Thoracic aorta (tissue), 2 donors: ENCODE measurements at regions not wholly inside any gene's neighbourhood (a gene's known extent, or its start where the extent isn't known, plus 50 kb on each side); places are given as distances from the start of the nearest gene placed in this dataset.

Experiments
- ATAC-seq: fragments of 150-250 bp; one replicate; pipeline ENCODE4 v1.8.0; 2017; ENCODE audit warnings: low read depth; ENCODE audit not compliant: insufficient number of reproducible peaks, low FRiP score
- DNase-seq: peaks from one replicate; pipeline ENCODE4 v3.0.0-alpha.2; 2020; ENCODE audit warnings: low spot score
- H3K27ac ChIP-seq, 2 donors: fragments of 200-600 bp; sonication (generic); 1 replicate in 1 of 2; 2 replicates in 1 of 2; pipeline ENCODE4 v1.5.1; 2016; ENCODE audit warnings: mild to moderate bottlenecking in 2 of 2, moderate library complexity in 2 of 2
- H3K27me3 ChIP-seq: fragments of 200-600 bp; sonication (generic); replicated peaks from 2 replicates; pipeline ENCODE4 v1.6.0; 2016; ENCODE audit warnings: mild to moderate bottlenecking; ENCODE audit not compliant: insufficient read depth
- H3K36me3 ChIP-seq: fragments of 200-600 bp; sonication (generic); one replicate; pipeline ENCODE4 v1.5.1; 2016
- H3K4me1 ChIP-seq, 2 donors: fragments of 200-600 bp; sonication (generic); 1 replicate in 1 of 2; 2 replicates in 1 of 2; pipeline versions ENCODE4 v1.5.1 to v1.6.0; 2016; ENCODE audit warnings: low read depth in 2 of 2, mild to moderate bottlenecking in 1 of 2; ENCODE audit not compliant: control insufficient read depth in 1 of 2
- H3K4me3 ChIP-seq: fragments of 200-600 bp; sonication (generic); 2 replicates; pipeline ENCODE4 v1.5.1; 2016; ENCODE audit warnings: mild to moderate bottlenecking
- H3K9me3 ChIP-seq: fragments of 200-600 bp; sonication (generic); 2 replicates; pipeline ENCODE4 v1.5.1; 2016
- TF ChIP-seq, protein P1 (sequence below): fragments of 200-600 bp; sonication (generic); IDR thresholded peaks from one replicate; pipeline ENCODE4 v1.5.1; 2019; ENCODE audit warnings: antibody characterized with exemption

DNA sequence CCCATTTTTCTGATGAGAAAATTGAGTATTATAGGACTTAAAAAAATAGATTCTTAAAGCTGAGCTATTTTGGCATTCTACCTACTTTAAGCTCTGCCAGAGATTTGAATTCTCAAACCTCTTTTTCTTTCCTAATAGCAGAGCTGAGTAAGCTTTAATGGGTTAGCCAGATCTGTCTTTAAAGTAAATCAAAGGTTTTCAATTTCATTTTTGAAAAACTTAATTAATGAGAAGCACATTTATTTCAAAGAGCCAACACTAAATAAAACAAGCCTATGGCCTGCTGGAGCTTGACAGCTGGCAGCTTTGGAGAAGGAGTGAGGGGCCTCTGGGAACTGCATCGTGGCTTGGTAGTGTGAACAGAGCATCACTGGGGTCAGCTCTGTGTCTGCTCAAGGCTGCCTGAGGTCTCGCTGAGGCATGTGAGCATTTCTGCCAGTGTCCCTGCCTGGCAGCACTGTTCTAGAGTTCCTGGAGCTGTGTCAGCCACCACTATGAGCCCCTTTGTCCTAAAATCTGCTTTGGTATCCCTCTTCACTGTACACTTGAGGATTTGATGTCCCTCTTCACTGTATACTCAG, 50.4 kb upstream of the PRSS23 start:
- H3K4me1 ChIP-seq = peaks cover 0 to 20% of the 10 kb centered on the region in 2 donors
- TF ChIP-seq, protein P1, sequence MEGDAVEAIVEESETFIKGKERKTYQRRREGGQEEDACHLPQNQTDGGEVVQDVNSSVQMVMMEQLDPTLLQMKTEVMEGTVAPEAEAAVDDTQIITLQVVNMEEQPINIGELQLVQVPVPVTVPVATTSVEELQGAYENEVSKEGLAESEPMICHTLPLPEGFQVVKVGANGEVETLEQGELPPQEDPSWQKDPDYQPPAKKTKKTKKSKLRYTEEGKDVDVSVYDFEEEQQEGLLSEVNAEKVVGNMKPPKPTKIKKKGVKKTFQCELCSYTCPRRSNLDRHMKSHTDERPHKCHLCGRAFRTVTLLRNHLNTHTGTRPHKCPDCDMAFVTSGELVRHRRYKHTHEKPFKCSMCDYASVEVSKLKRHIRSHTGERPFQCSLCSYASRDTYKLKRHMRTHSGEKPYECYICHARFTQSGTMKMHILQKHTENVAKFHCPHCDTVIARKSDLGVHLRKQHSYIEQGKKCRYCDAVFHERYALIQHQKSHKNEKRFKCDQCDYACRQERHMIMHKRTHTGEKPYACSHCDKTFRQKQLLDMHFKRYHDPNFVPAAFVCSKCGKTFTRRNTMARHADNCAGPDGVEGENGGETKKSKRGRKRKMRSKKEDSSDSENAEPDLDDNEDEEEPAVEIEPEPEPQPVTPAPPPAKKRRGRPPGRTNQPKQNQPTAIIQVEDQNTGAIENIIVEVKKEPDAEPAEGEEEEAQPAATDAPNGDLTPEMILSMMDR = no peak
- no peak for DNase-seq
- H3K27ac ChIP-seq = no peak overlapping the region
- H3K4me3 ChIP-seq = no peak overlapping the region
- no peak for ATAC-seq
- H3K27me3 ChIP-seq = no peaks in the 10 kb centered on the region
- no peaks in the 10 kb centered on the region for H3K9me3 ChIP-seq
- H3K36me3 ChIP-seq = no peaks in the 10 kb centered on the region

DNA sequence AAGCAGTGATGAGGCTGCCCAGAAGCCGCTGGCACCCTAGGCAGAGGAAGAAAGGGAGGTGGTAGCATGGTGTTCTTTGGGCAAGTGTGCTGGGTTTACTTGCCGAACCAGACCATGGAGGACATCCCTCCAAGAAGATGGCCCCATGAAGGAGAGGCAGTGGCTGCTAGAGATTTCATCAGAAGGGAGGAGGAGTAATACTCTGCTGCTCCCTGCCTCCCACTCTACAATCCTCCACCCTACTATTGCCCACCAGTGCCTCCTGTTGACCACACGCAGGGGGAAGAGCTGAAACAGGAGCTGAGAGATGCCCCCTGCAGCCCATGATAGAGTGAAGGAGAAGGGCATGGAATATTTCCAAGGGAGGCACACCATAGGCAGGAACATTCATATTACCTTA, 51.0 kb upstream of the PRSS23 start:
- TF ChIP-seq, protein P1 = no peak

DNA sequence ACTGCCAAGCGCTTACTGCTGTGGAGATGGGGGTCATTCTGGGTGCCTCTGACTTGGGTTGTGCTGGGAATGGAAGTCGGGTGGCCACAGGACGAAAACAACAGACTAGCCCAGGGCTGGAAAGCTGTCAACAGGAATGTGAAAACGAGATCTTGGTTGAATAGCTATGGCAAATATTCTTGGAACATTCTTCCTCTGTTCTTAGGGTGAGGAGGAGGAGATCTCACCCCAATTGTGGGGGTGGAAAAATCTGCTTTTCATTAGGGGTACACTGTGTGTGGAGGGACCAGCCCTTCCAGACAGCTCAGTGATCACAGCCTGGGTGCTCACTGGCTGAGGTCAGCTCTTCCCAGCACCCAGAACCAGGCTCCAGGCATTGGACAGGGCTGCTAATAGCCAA, 52.0 kb upstream of the PRSS23 start:
- H3K36me3 ChIP-seq = no peaks in the 10 kb centered on the region
- peaks cover 7 to 25% of the 10 kb centered on the region in 2 donors for H3K4me1 ChIP-seq
- no peak overlapping the region for H3K4me3 ChIP-seq
- no peak for ATAC-seq
- no peaks in the 10 kb centered on the region for H3K27me3 ChIP-seq
- DNase-seq = no peak
- TF ChIP-seq, protein P1 = no peak
- H3K27ac ChIP-seq = no peak overlapping the region
- H3K9me3 ChIP-seq = no peaks in the 10 kb centered on the region

More for the DNA sequence above, 51.0 kb upstream of the PRSS23 start:
- H3K4me3 ChIP-seq = no peak overlapping the region
- H3K36me3 ChIP-seq = no peaks in the 10 kb centered on the region
- no peaks in the 10 kb centered on the region for H3K27me3 ChIP-seq
- H3K27ac ChIP-seq = no peak overlapping the region
- no peaks in the 10 kb centered on the region for H3K9me3 ChIP-seq
- no peak for ATAC-seq
- DNase-seq = no peak
- H3K4me1 ChIP-seq = peaks cover 0 to 24% of the 10 kb centered on the region in 2 donors

DNA sequence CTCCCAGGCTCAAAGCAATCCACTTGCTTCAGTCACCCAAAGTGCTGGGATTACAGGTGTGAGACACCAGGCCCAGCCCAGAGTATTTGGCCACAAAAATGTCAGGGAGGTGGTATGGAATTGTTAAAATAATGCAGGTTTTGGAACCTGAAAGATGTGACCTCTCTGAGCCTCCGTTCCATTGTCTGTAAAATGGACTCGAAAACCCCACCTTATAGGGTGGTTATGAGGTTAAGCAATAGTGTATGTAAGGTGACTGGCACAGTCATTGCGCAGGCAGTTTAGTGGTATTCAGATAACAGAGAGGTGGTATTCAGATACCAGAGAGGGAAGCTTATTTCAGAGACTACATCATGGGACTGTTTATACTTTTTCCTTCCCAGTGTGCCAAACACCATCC, 52.5 kb upstream of the PRSS23 start:
- TF ChIP-seq, protein P1 = no peak
- no peak for DNase-seq
- no peaks in the 10 kb centered on the region for H3K36me3 ChIP-seq
- no peak overlapping the region for H3K27ac ChIP-seq
- no peak for ATAC-seq
- H3K9me3 ChIP-seq = no peaks in the 10 kb centered on the region
- no peaks in the 10 kb centered on the region for H3K27me3 ChIP-seq
- no peak overlapping the region for H3K4me3 ChIP-seq
- peaks cover 12 to 29% of the 10 kb centered on the region in 2 donors for H3K4me1 ChIP-seq

DNA sequence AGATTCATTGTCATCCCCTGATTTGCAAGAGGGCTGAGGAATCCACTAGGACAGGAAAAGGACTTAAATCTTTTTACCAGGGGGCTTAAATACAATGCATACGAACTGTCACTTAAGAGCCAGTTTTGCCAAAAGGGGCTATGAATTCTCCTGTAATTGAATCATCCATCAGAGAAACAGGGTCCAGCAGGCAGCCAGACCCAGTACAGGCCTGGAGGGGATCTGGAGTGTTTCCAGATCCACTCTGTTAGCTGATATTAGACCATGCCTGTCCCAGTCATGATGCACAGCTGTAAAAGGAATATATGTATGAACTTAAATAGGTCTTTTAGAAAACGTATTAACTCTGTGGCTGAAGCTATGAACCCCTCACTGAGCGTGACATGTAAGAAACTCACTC, 53.8 kb upstream of the PRSS23 start:
- no peaks in the 10 kb centered on the region for H3K9me3 ChIP-seq
- DNase-seq = no peak
- H3K4me1 ChIP-seq = peaks cover 22 to 42% of the 10 kb centered on the region in 2 donors
- ATAC-seq = no peak
- H3K36me3 ChIP-seq = no peaks in the 10 kb centered on the region
- no peaks in the 10 kb centered on the region for H3K27me3 ChIP-seq
- TF ChIP-seq, protein P1 = no peak
- no peak overlapping the region for H3K4me3 ChIP-seq
- no peak overlapping the region for H3K27ac ChIP-seq
